ENCODE measurements at regions not wholly inside any gene's neighbourhood (a gene's known extent, or its start where the extent isn't known, plus 50 kb on each side); places are given as distances from the start of the nearest gene placed in this dataset.
A peak's percentile ranks its signal among the peaks of the same experiment; 100 is the strongest.
"Not testable (repeated sequence)": the region's sequence is repeated elsewhere in the genome, so short reads cannot be mapped to it uniquely, and the experiment has no call there.

DNA sequence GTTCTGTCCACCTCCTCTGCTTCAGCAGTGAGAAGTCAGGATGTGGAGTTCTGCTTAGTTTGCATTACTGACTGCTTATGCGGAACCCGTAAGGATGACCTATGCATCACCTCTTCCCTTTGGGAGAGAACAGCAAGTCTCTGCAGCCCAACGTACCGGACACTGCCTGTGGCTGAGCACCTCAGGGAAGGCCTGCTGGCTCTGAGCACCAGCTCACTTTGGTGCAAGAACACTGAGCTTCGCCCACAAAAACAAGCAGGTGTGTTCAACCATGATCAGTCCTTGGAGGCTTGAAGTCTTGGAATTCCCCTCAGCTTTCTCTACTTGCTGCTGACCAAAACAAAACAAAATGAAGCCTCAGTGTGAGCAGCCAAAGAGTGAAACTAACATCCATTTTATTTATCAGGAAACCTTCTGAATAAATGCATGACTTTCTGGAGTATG is 52.7 kb upstream of the NCK2 start:
- no peak for DNase-seq (ENCODE audit: low read depth)

DNA sequence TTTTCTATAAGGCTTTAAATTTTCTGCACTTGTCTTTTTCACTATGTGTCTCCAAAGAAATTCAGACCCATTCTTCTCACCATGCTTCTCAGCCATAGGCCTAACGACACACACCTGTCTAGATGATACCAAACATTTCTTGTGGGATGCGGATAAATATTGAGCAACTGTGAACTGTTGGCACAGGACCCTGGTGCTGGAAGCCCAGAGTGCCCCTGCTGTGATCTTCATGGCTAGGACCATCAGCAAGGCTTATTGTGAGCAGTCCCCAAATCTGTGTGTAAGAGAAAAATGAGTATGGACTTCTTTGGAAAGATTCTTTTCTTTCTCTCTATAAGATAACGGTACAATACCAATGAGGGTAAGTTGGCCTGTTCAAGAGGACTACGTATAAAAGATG is 54.1 kb upstream of the NCK2 start:
- no peak for DNase-seq (ENCODE audit: low read depth)

DNA sequence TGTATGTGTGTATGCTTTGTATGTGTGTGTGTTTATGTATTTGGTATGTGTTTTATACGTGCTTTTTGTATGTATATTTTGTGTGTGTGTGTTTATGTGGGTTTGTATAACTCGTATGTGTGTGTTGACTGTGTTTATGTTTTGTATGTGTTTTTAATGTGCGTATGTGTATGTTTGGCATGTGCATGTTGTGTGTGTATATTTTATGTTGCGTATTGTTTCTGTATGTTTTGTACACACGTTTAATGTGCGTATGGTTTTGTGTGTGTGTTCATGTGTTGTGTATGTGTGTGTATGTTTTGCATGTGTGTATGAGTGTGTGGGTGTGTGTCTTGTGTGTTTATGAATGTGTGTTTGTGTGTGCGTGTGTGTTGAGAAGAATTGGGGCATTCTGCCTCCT is 55.2 kb upstream of the NCK2 start:
- DNase-seq (ENCODE audit: low read depth): no peak

DNA sequence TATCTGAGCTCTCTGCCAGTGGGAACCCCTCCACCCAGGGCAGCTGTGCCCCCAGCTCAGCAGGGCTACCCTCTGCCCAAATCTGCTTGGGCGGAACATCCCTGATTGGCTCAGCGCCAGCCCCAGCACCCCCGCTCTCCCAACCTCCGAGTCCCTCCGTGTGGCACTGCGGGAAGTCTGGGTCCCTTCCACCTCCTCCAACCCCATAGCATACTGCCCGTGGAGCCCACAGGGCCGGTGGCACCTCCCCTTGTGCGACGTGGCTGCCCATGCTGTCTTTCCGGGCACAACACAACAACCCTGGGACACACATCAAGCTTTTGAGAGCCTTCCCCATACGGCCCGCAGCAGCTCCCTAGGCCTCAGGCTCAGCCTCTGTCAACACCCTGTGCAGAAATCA is 55.8 kb upstream of the NCK2 start:
- DNase-seq (ENCODE audit: low read depth): no peak

- no peak for DNase-seq (ENCODE audit: low read depth)
Measured at GRCh38 chr2:105686588-105686987, 58.1 kb upstream of the NCK2 start.

DNA sequence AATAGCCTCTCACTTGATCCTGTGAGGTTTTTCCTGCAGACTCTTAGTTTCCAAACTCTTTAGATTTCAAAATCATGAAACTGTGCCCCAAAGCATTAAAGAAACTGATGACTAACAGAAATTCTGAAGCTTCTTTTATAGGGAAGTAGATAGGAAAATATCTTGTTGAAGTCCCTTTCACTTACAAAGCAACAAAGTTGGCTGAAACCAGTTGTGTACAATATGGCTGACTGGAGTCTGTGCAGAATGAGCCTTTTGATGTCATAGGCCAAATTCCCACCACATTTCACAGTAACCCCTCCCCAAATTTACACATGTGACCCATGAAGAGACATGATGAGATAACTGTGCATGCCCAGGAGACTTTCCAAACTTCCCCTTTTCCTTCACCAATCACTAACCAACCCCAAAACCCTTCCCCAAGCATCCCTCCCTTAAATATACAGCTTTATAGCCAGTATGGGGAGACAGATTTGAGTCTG is 61.7 kb upstream of the NCK2 start:
- no peak for DNase-seq (ENCODE audit: low read depth)

- no peak for DNase-seq (ENCODE audit: low read depth)
Measured at GRCh38 chr2:105682401-105682800, 62.3 kb upstream of the NCK2 start.

DNA sequence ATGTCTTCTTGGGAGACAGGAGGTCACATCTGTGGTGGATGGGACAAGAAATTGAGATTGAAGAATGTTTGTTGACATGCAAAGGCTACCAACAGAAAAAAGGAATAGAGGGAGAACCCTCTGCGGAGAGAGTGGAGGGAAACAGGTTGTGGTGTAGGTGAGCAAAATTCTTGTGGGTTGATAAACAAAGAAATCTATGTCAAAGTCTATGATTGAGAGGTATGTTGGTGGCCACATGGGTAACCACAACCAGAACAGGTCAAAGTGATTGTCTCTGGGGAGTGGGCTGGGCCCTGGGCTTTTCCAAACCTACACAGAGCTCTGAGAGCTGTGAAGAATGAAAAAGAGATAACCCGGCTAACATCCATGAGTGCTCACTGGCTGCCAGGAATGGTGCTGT is 62.8 kb upstream of the NCK2 start:
- DNase-seq (ENCODE audit: low read depth): no peak

DNA sequence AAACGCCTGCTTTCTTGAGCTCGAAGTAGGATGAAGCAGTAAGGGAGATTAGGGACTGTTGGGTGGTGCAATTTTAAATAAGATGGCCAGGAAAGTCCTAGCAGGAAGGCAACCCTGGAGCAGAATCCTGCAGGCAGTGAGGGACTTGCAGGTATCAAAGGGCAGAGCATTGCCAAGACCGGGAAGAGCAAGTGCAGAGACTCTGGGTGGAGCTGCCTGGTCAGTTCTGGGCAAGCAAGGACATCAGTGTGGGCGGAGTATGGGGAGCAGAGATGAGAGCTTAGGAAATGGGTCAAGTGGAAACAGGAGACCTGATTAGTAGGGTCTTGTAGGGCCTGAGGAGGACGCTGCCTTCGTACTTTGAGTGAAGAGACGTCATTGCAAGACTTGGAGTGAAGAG is 64.4 kb upstream of the NCK2 start:
- DNase-seq (ENCODE audit: low read depth): no peak

GRCh38 chr2:105678346-105678745 is 66.4 kb upstream of the NCK2 start:
- no peak for DNase-seq (ENCODE audit: low read depth)

- DNase-seq (ENCODE audit: low read depth): no peak
Measured at GRCh38 chr2:105677901-105678300, 66.8 kb upstream of the NCK2 start.

- no peak for DNase-seq (ENCODE audit: low read depth)
Measured at GRCh38 chr2:105675841-105676240, 68.9 kb upstream of the NCK2 start.

GRCh38 chr2:105674859-105675541 is 69.7 kb upstream of the NCK2 start:
- no peak for DNase-seq (ENCODE audit: low read depth)

DNA sequence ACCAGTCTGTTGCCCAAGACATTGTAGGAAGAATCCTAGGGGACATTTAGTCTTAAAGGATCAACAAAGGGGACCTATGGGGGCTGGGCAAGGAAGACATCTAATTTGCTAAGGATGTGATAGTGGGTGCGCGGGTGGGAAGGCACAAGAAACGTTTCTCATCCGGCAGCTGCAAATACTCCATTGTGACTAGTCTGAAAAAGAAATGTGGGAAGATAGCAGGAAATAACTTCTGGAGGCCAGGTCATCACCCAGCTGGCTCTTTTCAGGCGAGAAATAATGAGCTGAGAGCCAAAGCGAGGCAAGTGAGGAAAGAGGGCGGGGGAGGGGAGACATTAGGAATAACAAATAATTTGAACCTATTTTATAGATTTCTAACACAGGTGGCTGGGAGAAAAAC is 70.3 kb upstream of the NCK2 start:
- no peak for DNase-seq (ENCODE audit: low read depth)

GRCh38 chr2:105671156-105671555 is 73.6 kb upstream of the NCK2 start:
- peak; percentile 21 for DNase-seq (ENCODE audit: low read depth)

DNA sequence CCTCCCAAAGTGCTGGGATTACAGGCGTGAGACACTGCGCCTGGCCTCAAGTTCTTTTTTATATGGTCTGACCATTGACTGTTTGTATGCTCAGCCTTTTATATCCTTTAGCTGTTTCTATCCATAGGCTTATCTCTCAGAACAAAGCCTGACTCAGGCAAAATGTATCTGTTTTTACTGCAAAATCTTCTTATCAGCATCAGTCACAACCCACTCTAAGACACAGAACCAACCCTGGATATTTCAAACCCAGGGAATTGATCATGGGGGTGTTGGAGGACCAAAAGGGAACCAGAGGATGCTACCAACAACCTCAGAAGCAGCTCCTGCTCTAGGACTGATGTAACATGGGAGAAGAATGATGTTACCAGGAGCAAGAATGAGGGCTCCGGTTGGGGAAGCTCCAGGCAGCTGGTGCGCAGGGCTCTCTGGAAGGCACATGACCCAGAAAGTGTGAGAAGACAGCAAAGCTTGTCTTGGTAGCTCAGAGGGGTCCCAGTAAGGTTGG is 75.3 kb upstream of the NCK2 start:
- no peak for DNase-seq (ENCODE audit: low read depth)

- DNase-seq (ENCODE audit: low read depth): no peak
Measured at GRCh38 chr2:105665480-105665879, 79.2 kb upstream of the NCK2 start.

- no peak for DNase-seq (ENCODE audit: low read depth)
Measured at GRCh38 chr2:105660489-105660888, 84.2 kb upstream of the NCK2 start.

- not testable (repeated sequence) for DNase-seq (ENCODE audit: low read depth)
Measured at GRCh38 chr2:105655723-105656606, 88.7 kb upstream of the NCK2 start.

GRCh38 chr2:105655244-105655643 is 89.5 kb upstream of the NCK2 start:
- no peak for DNase-seq (ENCODE audit: low read depth)

DNA sequence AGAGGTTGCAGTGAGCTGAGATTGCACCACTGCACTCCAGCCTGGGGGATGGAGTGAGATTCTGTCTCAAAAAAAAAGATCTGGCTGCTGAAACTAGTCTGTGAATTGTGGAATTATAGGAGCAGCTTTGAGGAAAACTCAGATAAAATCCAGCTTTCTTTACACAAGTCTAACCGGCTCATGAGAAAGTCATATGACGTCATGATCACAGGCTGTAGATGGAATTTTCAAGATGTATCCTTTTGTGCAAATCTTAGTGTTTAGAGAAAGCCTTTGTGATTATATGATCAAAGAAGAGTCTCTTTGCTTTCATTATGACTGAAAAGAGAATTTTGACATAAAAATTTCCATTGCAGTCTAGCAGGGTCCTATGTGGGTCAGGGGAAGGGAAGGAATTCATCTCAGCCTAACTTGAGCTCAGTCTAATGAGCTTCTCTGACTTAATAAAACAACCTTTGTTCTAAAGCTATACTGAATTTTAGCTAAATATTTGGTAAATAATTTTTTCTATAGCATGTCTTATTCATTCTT is 90.2 kb upstream of the NCK2 start:
- no peak for DNase-seq (ENCODE audit: low read depth)

GRCh38 chr2:105653302-105653701 is 91.4 kb upstream of the NCK2 start:
- no peak for DNase-seq (ENCODE audit: low read depth)

All from LHCN-M2 (cell line).